Ishikawa (cell line): ENCODE measurements at regions not wholly inside any gene's neighbourhood (a gene's known extent, or its start where the extent isn't known, plus 50 kb on each side); places are given as distances from the start of the nearest gene placed in this dataset.

Experiments
- CEBPB ChIP-seq: IDR thresholded peaks from 2 replicates; pipeline ENCODE4 v1.6.1; 2012
- CREB1 ChIP-seq: IDR thresholded peaks from 2 replicates; pipeline ENCODE4 v1.6.1; 2012; ENCODE audit warnings: low read depth
- EGR1 ChIP-seq: IDR thresholded peaks from 2 replicates; pipeline ENCODE4 v1.6.1; 2012
- EP300 ChIP-seq: IDR thresholded peaks from 2 replicates; pipeline ENCODE4 v1.6.1; 2012; ENCODE audit warnings: borderline replicate concordance
- FOXM1 ChIP-seq: IDR thresholded peaks from 2 replicates; pipeline ENCODE4 v1.6.1; 2012; ENCODE audit warnings: low read depth, borderline replicate concordance
- NFIC ChIP-seq: IDR thresholded peaks from 2 replicates; pipeline ENCODE4 v1.6.1; 2012
- RAD21 ChIP-seq: IDR thresholded peaks from 2 replicates; pipeline ENCODE4 v1.6.1; 2012; ENCODE audit warnings: low read depth
- TAF1 ChIP-seq: IDR thresholded peaks from 2 replicates; pipeline ENCODE4 v1.6.1; 2012; ENCODE audit warnings: low read depth, mild to moderate bottlenecking
- TCF12 ChIP-seq: IDR thresholded peaks from 2 replicates; pipeline ENCODE4 v1.6.1; 2012; ENCODE audit warnings: low read depth
- TEAD4 ChIP-seq: IDR thresholded peaks from 2 replicates; pipeline ENCODE4 v1.6.1; 2012
- YY1 ChIP-seq: IDR thresholded peaks from 2 replicates; pipeline ENCODE4 v1.6.1; 2012; ENCODE audit warnings: low read depth
- ZBTB7A ChIP-seq: IDR thresholded peaks from 2 replicates; pipeline ENCODE4 v1.6.1; 2012; ENCODE audit warnings: low read depth
- TF ChIP-seq, protein P1 (sequence below): IDR thresholded peaks from 2 replicates; pipeline ENCODE4 v1.6.1; 2012
- TF ChIP-seq, protein P2 (sequence below): IDR thresholded peaks from 2 replicates; pipeline ENCODE4 v1.6.1; 2012
- TF ChIP-seq, protein P3 (sequence below): IDR thresholded peaks from 2 replicates; pipeline ENCODE4 v1.6.1; 2012; ENCODE audit warnings: low read depth, mild to moderate bottlenecking

DNA sequence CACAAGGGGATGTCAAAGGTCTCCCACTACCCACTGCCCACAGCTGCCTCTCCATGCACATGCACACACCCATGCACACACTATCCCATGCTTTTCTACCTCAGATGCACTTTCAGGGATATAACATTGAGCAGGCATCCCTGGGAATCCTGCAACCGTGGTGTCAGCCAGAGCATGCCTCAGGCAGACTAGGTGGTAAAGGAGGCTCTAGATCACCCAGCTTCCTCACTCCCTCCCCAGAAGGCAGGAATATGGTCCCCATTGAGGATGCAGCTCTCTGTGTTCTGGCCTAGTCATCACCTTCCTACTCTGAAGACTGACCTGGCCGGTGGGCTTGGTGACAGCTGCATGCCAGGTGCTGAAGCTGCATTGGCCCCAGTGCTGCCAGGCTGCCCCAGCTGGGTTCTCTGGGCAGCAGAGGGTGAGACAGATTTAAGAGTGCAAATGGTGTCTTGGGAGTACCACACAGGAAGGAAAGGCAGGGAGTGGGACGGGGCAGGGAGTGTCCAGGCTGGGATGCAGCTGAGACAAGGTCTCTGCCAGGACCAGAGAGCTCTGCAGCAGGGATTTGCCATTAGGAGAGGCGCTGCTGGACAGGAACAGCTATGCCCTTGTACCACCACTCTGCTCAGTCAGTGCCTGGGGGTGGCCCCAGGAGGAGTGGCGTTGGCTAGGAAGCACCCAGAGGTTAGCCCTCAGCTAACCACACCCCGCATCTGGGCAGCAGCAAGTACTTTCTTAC is 53.4 kb upstream of the GDF10 start:
- TF ChIP-seq TCF12 = no peak
- TF ChIP-seq TAF1 = no peak
- TF ChIP-seq, protein P1, sequence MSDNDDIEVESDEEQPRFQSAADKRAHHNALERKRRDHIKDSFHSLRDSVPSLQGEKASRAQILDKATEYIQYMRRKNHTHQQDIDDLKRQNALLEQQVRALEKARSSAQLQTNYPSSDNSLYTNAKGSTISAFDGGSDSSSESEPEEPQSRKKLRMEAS = no peak
- no peak for TF ChIP-seq ZBTB7A
- no peak for TF ChIP-seq NFIC
- TF ChIP-seq, protein P2, sequence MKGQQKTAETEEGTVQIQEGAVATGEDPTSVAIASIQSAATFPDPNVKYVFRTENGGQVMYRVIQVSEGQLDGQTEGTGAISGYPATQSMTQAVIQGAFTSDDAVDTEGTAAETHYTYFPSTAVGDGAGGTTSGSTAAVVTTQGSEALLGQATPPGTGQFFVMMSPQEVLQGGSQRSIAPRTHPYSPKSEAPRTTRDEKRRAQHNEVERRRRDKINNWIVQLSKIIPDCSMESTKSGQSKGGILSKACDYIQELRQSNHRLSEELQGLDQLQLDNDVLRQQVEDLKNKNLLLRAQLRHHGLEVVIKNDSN = no peak
- TF ChIP-seq CEBPB = no peak
- no peak for TF ChIP-seq EGR1

DNA sequence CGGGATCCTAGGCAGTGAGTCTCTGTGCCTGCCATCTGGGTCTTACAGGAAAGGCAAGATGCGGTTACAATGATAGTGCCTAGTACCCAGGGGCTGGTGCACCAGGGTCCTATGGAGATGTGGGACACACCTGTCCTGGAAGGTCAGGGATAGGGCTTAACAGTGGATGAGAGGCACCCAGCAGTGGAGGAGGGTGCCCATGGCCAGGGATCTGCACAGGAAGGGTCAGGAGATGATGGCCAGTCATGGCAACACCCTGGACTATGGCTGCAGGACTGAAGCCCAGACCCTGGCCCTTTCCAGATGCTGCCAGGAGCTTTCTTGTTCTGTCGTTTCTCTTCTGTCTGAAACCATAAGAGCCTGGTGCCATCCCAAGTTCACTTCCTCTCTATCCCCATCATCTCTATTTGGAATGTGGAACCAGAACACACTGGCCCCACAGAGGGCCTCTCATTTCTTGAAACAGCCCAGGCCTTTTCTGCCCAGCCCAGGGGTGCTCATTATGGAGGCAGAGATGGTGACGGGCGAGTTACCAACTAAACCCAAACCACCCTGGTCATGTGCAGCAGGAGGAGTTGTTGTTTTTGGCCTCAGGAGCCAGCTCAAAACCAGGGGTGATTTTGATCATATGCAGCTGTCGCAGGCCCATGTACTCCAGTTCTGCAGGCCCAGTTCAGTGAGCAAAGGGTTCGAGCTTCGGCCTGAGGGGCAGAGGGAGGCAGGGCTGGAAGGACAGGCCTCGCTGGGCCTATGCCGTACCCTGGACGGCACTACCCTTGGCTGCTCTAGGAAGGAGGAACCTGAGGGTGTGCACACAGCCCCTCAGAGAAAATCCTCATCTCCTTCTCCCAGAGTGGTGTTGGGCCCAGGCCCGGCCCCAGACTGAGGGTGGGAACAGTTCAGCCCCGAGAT is 52.6 kb upstream of the GDF10 start:
- TF ChIP-seq CREB1 (no peak), YY1 (no peak), RAD21 (no peak), EGR1 (no peak), TCF12 (no peak), ZBTB7A (no peak), NFIC (no peak), TAF1 (no peak), CEBPB (no peak), EP300 (no peak), TEAD4 (no peak), FOXM1 (no peak)
- TF ChIP-seq, protein P3, sequence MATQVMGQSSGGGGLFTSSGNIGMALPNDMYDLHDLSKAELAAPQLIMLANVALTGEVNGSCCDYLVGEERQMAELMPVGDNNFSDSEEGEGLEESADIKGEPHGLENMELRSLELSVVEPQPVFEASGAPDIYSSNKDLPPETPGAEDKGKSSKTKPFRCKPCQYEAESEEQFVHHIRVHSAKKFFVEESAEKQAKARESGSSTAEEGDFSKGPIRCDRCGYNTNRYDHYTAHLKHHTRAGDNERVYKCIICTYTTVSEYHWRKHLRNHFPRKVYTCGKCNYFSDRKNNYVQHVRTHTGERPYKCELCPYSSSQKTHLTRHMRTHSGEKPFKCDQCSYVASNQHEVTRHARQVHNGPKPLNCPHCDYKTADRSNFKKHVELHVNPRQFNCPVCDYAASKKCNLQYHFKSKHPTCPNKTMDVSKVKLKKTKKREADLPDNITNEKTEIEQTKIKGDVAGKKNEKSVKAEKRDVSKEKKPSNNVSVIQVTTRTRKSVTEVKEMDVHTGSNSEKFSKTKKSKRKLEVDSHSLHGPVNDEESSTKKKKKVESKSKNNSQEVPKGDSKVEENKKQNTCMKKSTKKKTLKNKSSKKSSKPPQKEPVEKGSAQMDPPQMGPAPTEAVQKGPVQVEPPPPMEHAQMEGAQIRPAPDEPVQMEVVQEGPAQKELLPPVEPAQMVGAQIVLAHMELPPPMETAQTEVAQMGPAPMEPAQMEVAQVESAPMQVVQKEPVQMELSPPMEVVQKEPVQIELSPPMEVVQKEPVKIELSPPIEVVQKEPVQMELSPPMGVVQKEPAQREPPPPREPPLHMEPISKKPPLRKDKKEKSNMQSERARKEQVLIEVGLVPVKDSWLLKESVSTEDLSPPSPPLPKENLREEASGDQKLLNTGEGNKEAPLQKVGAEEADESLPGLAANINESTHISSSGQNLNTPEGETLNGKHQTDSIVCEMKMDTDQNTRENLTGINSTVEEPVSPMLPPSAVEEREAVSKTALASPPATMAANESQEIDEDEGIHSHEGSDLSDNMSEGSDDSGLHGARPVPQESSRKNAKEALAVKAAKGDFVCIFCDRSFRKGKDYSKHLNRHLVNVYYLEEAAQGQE = no peak
- TF ChIP-seq, protein P1 = no peak
- TF ChIP-seq, protein P2 = no peak

DNA sequence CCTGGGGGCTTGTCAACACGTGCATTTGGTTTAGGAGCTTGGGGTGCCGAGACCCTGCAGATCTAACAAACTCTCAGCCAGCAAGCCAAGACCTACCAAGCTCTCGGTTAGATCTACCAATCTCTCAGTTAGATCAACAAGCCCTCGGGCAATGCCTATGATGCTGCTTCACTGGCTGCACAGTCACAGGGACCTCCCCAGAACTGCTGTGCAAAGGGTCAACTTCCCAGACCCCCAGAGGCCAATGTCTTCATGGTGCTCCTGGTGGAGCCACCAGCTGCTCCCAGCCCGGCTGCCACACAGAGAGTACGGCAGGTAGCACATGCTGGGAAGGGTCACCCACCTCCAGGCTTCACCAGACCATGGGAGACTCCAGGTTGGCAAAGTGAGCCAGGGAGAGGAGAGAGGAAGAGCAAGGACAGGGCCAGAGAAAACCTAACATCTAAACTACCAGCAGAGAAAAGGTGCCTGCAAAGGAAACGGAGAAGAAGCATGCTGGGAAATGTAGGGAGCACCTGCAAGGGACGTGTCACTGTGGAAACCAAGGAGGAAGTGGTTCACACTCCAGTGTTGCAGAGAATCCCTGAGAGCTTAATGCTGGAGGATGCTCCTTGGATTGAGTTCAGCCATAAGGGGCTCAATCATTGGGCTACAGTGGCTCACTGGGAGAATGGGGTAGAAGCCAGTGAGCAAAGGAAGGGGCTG is 51.5 kb upstream of the GDF10 start:
- TF ChIP-seq NFIC = no peak
- TF ChIP-seq ZBTB7A = no peak
- TF ChIP-seq, protein P1 = no peak
- no peak for TF ChIP-seq TEAD4

DNA sequence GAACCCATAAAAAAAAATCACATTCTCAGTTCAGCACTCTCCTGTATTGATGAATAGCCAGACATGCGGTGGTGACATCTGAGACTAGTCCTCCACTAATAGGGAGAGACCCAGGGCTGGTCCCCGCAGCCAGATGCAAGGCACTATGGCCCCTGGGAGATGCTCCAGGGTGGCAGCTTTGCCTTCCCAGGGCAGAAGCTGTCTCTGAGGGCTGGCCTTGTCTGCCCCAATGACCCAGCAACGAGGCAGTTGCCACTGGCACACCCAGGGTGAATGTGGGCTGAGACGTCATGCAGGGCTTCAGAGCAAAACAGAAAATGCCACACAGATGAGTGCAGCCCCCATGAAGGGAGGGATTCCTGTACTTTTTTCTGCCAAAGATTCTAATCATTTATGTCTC is 50.1 kb upstream of the GDF10 start:
- no peak for TF ChIP-seq TAF1
- TF ChIP-seq TCF12 = no peak
- no peak for TF ChIP-seq EP300
